Stomach smooth muscle (tissue), 2 donors: ENCODE measurements at regions not wholly inside any gene's neighbourhood (a gene's known extent, or its start where the extent isn't known, plus 50 kb on each side); places are given as distances from the start of the nearest gene placed in this dataset.

Source experiments
- H3K27ac ChIP-seq: one replicate; pipeline ENCODE4 v1.7.0; 2013; ENCODE audit warnings: mild to moderate bottlenecking, low read length, inconsistent platforms
- H3K27me3 ChIP-seq, 2 donors: one replicate each; pipeline ENCODE4 v1.7.0; 2013; ENCODE audit warnings: low read length in 2 of 2; ENCODE audit not compliant: insufficient read depth in 2 of 2, control insufficient read depth in 1 of 2
- H3K36me3 ChIP-seq, 2 donors: one replicate each; pipeline ENCODE4 v1.7.0; 2013; ENCODE audit warnings: low read length in 2 of 2; ENCODE audit not compliant: control insufficient read depth in 2 of 2, insufficient read depth in 2 of 2
- H3K4me1 ChIP-seq: one replicate; pipeline ENCODE4 v1.7.0; 2013; ENCODE audit warnings: low read length; ENCODE audit not compliant: control insufficient read depth, insufficient read depth
- H3K4me3 ChIP-seq, 2 donors: one replicate each; pipeline ENCODE4 v1.7.0; 2013; ENCODE audit warnings: low read length in 2 of 2
- H3K9ac ChIP-seq, 2 donors: one replicate each; pipeline ENCODE4 v1.7.0; 2013; ENCODE audit warnings: low read length in 2 of 2, mild to moderate bottlenecking in 1 of 2
- H3K9me3 ChIP-seq, 2 donors: one replicate each; pipeline ENCODE4 v1.7.0; 2013; ENCODE audit warnings: low read length in 2 of 2; ENCODE audit not compliant: control insufficient read depth in 2 of 2
- donor health status: healthy.
- donor health status: Pancreatic carcinoma.

- Histone ChIP-seq H3K9ac (no peak overlapping the region), H3K9me3 (no peaks in the 10 kb centered on the region), H3K36me3 (no peaks in the 10 kb centered on the region), H3K27me3 (no peaks in the 10 kb centered on the region), H3K27ac (no peak overlapping the region), H3K4me1 (peaks cover 7% of the 10 kb centered on the region), H3K4me3 (no peak overlapping the region)
Observed at GRCh38 chr11:128300785-128301184, 286.6 kb downstream of the ETS1 start.

GRCh38 chr11:128299132-128299726 is 288.1 kb downstream of the ETS1 start:
- Histone ChIP-seq H3K4me3 (no peak overlapping the region), H3K27ac (no peak overlapping the region), H3K9me3 (no peaks in the 10 kb centered on the region), H3K27me3 (no peaks in the 10 kb centered on the region), H3K4me1 (peaks cover 9% of the 10 kb centered on the region), H3K36me3 (no peaks in the 10 kb centered on the region), H3K9ac (no peak overlapping the region)

- no peak overlapping the region for H3K4me3 ChIP-seq
- H3K9ac ChIP-seq: no peak overlapping the region
- H3K9me3 ChIP-seq: no peaks in the 10 kb centered on the region
- no peaks in the 10 kb centered on the region for H3K36me3 ChIP-seq
- no peak overlapping the region for H3K27ac ChIP-seq
- no peaks in the 10 kb centered on the region for H3K27me3 ChIP-seq
- H3K4me1 ChIP-seq: peaks cover 12% of the 10 kb centered on the region
Observed at GRCh38 chr11:128298271-128298670, 289.1 kb downstream of the ETS1 start.

GRCh38 chr11:128297805-128298204 is 289.6 kb downstream of the ETS1 start:
- H3K9ac ChIP-seq: no peak overlapping the region
- H3K4me1 ChIP-seq: peaks cover 12% of the 10 kb centered on the region
- no peaks in the 10 kb centered on the region for H3K9me3 ChIP-seq
- no peaks in the 10 kb centered on the region for H3K27me3 ChIP-seq
- H3K4me3 ChIP-seq: no peak overlapping the region
- no peaks in the 10 kb centered on the region for H3K36me3 ChIP-seq
- no peak overlapping the region for H3K27ac ChIP-seq

- no peaks in the 10 kb centered on the region for H3K9me3 ChIP-seq
- no peak overlapping the region for H3K9ac ChIP-seq
- H3K27me3 ChIP-seq: no peaks in the 10 kb centered on the region
- H3K36me3 ChIP-seq: no peaks in the 10 kb centered on the region
- H3K4me1 ChIP-seq: peaks cover 12% of the 10 kb centered on the region
- H3K4me3 ChIP-seq: no peak overlapping the region
- H3K27ac ChIP-seq: no peak overlapping the region
Observed at GRCh38 chr11:128297091-128297651, 290.2 kb downstream of the ETS1 start.

GRCh38 chr11:128294671-128295050 is 292.7 kb downstream of the ETS1 start:
- Histone ChIP-seq H3K27ac (no peak overlapping the region), H3K9me3 (no peaks in the 10 kb centered on the region), H3K27me3 (no peaks in the 10 kb centered on the region), H3K4me3 (no peak overlapping the region), H3K36me3 (no peaks in the 10 kb centered on the region), H3K4me1 (peaks cover 17% of the 10 kb centered on the region), H3K9ac (no peak overlapping the region)

GRCh38 chr11:128294001-128294670 is 293.2 kb downstream of the ETS1 start:
- Histone ChIP-seq H3K4me3 (no peak overlapping the region), H3K9ac (no peak overlapping the region), H3K27ac (no peak overlapping the region), H3K36me3 (no peaks in the 10 kb centered on the region), H3K27me3 (no peaks in the 10 kb centered on the region), H3K4me1 (peaks cover 17% of the 10 kb centered on the region), H3K9me3 (no peaks in the 10 kb centered on the region)

- H3K27ac ChIP-seq: no peak overlapping the region
- no peaks in the 10 kb centered on the region for H3K9me3 ChIP-seq
Observed at GRCh38 chr11:128291835-128292234, 295.5 kb downstream of the ETS1 start.

GRCh38 chr11:128291007-128291406 is 296.4 kb downstream of the ETS1 start:
- Histone ChIP-seq H3K9me3 (no peaks in the 10 kb centered on the region), H3K4me3 (no peak overlapping the region), H3K36me3 (no peaks in the 10 kb centered on the region), H3K4me1 (peaks cover 11% of the 10 kb centered on the region), H3K27ac (no peak overlapping the region), H3K9ac (no peak overlapping the region), H3K27me3 (no peaks in the 10 kb centered on the region)

More at GRCh38 chr11:128291835-128292234, 295.5 kb downstream of the ETS1 start:
- Histone ChIP-seq H3K9ac (no peak overlapping the region), H3K27me3 (no peaks in the 10 kb centered on the region), H3K36me3 (no peaks in the 10 kb centered on the region), H3K4me3 (no peak overlapping the region), H3K4me1 (peaks cover 14% of the 10 kb centered on the region)

- no peaks in the 10 kb centered on the region for H3K36me3 ChIP-seq
- H3K27me3 ChIP-seq: no peaks in the 10 kb centered on the region
- H3K9me3 ChIP-seq: no peaks in the 10 kb centered on the region
- H3K27ac ChIP-seq: no peak overlapping the region
- peaks cover 11% of the 10 kb centered on the region for H3K4me1 ChIP-seq
- peak overlapping the region in 1 of 2 donors; percentile 44 for H3K4me3 ChIP-seq
- H3K9ac ChIP-seq: no peak overlapping the region
Observed at GRCh38 chr11:128290106-128290840, 297.1 kb downstream of the ETS1 start.
